DOHH2 (cell line): ENCODE measurements at regions not wholly inside any gene's neighbourhood (a gene's known extent, or its start where the extent isn't known, plus 50 kb on each side); places are given as distances from the start of the nearest gene placed in this dataset.

Experiments
- EZH2phosphoT487 ChIP-seq: fragments of 200-600 bp; sonication (generic); IDR thresholded peaks from 2 replicates; pipeline ENCODE4 v1.6.1; 2017; ENCODE audit warnings: borderline replicate concordance, mild to moderate bottlenecking, antibody characterized with exemption, low read length, moderate library complexity, mixed read lengths
- TF ChIP-seq, protein P1 (sequence below): fragments of 200-600 bp; sonication (generic); IDR thresholded peaks from one replicate; pipeline ENCODE4 v1.5.1; 2014; ENCODE audit warnings: antibody characterized with exemption, mild to moderate bottlenecking, low read depth, low read length; ENCODE audit not compliant: poor library complexity, severe bottlenecking

GRCh38 chr5:1733369-1733768, 66.3 kb downstream of the MRPL36 start:
- TF ChIP-seq, protein P1, sequence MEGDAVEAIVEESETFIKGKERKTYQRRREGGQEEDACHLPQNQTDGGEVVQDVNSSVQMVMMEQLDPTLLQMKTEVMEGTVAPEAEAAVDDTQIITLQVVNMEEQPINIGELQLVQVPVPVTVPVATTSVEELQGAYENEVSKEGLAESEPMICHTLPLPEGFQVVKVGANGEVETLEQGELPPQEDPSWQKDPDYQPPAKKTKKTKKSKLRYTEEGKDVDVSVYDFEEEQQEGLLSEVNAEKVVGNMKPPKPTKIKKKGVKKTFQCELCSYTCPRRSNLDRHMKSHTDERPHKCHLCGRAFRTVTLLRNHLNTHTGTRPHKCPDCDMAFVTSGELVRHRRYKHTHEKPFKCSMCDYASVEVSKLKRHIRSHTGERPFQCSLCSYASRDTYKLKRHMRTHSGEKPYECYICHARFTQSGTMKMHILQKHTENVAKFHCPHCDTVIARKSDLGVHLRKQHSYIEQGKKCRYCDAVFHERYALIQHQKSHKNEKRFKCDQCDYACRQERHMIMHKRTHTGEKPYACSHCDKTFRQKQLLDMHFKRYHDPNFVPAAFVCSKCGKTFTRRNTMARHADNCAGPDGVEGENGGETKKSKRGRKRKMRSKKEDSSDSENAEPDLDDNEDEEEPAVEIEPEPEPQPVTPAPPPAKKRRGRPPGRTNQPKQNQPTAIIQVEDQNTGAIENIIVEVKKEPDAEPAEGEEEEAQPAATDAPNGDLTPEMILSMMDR = no peak
- TF ChIP-seq EZH2phosphoT487 = no peak
